Transverse colon (tissue), 3 donors: ENCODE measurements at regions not wholly inside any gene's neighbourhood (a gene's known extent, or its start where the extent isn't known, plus 50 kb on each side); places are given as distances from the start of the nearest gene placed in this dataset.

Experiments used
- POLR2A ChIP-seq: fragments of 450-650 bp; IDR thresholded peaks from one replicate; pipeline ENCODE4 v1.6.1; 2016; ENCODE audit warnings: antibody characterized with exemption, mild to moderate bottlenecking, moderate library complexity
- TF ChIP-seq, protein P1 (sequence below), 5 experiments: fragments of 200-600 bp in 3 of 5; fragments of 450-650 bp in 2 of 5; sonication (generic) in 3 of 5; IDR thresholded peaks; 1 replicate in 2 of 5; 2 replicates in 3 of 5; pipeline ENCODE4 v1.5.1; 2016 to 2017; ENCODE audit warnings: antibody characterized with exemption in 5 of 5, inconsistent platforms in 3 of 5, mild to moderate bottlenecking in 2 of 5, moderate library complexity in 1 of 5

DNA sequence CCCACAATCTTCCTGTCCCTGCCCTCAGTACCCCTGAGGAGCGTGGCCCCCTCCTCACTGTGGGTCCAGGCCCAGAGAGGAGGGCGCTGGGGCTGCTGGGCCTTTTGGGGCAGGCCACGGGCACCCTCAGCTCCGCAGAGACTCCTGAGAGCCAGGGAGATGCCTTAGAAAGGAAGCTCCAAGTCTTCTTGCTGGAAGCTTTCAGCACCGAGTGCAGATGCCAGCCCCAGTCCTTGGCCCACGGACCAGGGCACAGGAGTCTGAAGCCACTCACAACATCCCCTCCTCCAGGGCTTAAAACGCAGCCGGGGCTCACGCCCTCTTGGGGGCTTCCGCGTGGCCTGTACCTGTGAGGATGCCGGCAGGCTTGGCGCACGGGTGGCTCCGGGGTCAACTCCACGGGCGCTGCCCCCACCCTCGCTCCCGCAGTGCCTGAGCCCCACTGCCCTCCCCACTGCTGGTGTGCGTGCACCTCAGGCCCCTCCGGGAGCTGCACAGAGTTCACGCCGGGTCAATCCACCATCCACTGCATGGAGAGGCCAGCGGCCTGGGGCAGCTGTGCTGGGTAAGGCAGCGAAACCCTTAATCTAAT lies 72.1 kb upstream of the CTDP1 start:
- no peak for TF ChIP-seq POLR2A
- TF ChIP-seq, protein P1, sequence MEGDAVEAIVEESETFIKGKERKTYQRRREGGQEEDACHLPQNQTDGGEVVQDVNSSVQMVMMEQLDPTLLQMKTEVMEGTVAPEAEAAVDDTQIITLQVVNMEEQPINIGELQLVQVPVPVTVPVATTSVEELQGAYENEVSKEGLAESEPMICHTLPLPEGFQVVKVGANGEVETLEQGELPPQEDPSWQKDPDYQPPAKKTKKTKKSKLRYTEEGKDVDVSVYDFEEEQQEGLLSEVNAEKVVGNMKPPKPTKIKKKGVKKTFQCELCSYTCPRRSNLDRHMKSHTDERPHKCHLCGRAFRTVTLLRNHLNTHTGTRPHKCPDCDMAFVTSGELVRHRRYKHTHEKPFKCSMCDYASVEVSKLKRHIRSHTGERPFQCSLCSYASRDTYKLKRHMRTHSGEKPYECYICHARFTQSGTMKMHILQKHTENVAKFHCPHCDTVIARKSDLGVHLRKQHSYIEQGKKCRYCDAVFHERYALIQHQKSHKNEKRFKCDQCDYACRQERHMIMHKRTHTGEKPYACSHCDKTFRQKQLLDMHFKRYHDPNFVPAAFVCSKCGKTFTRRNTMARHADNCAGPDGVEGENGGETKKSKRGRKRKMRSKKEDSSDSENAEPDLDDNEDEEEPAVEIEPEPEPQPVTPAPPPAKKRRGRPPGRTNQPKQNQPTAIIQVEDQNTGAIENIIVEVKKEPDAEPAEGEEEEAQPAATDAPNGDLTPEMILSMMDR (IDR thresholded peaks at IDR 0.05) = no peak
